ENCODE measurements at regions not wholly inside any gene's neighbourhood (a gene's known extent, or its start where the extent isn't known, plus 50 kb on each side); places are given as distances from the start of the nearest gene placed in this dataset.

DNA sequence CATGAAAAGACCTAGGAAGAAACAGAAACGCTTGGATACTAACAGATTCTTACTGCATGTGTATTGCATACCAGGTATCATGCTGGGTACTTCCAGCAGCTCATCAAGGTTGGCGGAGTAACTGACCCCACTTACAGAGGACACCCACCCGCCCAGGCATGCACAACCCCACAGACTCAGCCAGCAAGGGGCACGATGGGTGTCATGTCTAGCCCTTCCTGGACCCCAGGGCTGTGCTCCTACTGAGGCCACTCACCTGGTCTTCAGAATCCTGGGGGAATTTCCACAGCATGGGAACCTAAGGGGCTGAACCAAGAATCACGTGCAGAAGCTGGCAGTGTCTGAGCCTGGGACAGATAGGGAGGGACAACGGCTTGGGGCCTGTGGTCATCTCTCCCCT, 134.1 kb upstream of the ZNF32 start (continued):
- TF ChIP-seq, protein P1, sequence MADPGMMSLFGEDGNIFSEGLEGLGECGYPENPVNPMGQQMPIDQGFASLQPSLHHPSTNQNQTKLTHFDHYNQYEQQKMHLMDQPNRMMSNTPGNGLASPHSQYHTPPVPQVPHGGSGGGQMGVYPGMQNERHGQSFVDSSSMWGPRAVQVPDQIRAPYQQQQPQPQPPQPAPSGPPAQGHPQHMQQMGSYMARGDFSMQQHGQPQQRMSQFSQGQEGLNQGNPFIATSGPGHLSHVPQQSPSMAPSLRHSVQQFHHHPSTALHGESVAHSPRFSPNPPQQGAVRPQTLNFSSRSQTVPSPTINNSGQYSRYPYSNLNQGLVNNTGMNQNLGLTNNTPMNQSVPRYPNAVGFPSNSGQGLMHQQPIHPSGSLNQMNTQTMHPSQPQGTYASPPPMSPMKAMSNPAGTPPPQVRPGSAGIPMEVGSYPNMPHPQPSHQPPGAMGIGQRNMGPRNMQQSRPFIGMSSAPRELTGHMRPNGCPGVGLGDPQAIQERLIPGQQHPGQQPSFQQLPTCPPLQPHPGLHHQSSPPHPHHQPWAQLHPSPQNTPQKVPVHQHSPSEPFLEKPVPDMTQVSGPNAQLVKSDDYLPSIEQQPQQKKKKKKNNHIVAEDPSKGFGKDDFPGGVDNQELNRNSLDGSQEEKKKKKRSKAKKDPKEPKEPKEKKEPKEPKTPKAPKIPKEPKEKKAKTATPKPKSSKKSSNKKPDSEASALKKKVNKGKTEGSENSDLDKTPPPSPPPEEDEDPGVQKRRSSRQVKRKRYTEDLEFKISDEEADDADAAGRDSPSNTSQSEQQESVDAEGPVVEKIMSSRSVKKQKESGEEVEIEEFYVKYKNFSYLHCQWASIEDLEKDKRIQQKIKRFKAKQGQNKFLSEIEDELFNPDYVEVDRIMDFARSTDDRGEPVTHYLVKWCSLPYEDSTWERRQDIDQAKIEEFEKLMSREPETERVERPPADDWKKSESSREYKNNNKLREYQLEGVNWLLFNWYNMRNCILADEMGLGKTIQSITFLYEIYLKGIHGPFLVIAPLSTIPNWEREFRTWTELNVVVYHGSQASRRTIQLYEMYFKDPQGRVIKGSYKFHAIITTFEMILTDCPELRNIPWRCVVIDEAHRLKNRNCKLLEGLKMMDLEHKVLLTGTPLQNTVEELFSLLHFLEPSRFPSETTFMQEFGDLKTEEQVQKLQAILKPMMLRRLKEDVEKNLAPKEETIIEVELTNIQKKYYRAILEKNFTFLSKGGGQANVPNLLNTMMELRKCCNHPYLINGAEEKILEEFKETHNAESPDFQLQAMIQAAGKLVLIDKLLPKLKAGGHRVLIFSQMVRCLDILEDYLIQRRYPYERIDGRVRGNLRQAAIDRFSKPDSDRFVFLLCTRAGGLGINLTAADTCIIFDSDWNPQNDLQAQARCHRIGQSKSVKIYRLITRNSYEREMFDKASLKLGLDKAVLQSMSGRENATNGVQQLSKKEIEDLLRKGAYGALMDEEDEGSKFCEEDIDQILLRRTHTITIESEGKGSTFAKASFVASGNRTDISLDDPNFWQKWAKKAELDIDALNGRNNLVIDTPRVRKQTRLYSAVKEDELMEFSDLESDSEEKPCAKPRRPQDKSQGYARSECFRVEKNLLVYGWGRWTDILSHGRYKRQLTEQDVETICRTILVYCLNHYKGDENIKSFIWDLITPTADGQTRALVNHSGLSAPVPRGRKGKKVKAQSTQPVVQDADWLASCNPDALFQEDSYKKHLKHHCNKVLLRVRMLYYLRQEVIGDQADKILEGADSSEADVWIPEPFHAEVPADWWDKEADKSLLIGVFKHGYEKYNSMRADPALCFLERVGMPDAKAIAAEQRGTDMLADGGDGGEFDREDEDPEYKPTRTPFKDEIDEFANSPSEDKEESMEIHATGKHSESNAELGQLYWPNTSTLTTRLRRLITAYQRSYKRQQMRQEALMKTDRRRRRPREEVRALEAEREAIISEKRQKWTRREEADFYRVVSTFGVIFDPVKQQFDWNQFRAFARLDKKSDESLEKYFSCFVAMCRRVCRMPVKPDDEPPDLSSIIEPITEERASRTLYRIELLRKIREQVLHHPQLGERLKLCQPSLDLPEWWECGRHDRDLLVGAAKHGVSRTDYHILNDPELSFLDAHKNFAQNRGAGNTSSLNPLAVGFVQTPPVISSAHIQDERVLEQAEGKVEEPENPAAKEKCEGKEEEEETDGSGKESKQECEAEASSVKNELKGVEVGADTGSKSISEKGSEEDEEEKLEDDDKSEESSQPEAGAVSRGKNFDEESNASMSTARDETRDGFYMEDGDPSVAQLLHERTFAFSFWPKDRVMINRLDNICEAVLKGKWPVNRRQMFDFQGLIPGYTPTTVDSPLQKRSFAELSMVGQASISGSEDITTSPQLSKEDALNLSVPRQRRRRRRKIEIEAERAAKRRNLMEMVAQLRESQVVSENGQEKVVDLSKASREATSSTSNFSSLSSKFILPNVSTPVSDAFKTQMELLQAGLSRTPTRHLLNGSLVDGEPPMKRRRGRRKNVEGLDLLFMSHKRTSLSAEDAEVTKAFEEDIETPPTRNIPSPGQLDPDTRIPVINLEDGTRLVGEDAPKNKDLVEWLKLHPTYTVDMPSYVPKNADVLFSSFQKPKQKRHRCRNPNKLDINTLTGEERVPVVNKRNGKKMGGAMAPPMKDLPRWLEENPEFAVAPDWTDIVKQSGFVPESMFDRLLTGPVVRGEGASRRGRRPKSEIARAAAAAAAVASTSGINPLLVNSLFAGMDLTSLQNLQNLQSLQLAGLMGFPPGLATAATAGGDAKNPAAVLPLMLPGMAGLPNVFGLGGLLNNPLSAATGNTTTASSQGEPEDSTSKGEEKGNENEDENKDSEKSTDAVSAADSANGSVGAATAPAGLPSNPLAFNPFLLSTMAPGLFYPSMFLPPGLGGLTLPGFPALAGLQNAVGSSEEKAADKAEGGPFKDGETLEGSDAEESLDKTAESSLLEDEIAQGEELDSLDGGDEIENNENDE (IDR thresholded peaks at IDR 0.05; ENCODE audit: insufficient replicate concordance, low read length) = no peak
- TF ChIP-seq, protein P2, sequence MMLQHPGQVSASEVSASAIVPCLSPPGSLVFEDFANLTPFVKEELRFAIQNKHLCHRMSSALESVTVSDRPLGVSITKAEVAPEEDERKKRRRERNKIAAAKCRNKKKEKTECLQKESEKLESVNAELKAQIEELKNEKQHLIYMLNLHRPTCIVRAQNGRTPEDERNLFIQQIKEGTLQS (IDR thresholded peaks at IDR 0.05; ENCODE audit: insufficient read depth, low read depth, low read length) = no peak
- TF ChIP-seq BCL11A (IDR thresholded peaks at IDR 0.05; ENCODE audit: low read depth in 2 of 2, low read length in 2 of 2) (no peak), HDAC2 (IDR thresholded peaks at IDR 0.05; ENCODE audit: borderline replicate concordance in 1 of 2, low read depth in 2 of 2, low read length in 2 of 2) (no peak), CBX5 (IDR thresholded peaks at IDR 0.05; ENCODE audit: low read depth, low read length) (no peak), TAF7 (optimal IDR thresholded peaks at IDR 0.05; ENCODE audit: borderline replicate concordance, low read depth, low read length) (no peak), ZNF274 (IDR thresholded peaks at IDR 0.05; ENCODE audit: borderline replicate concordance, extremely low read depth, low read length) (no peak), PHF8 (conservative IDR thresholded peaks at IDR 0.05; ENCODE audit: low read depth, low read length) (no peak), BRCA1 (IDR thresholded peaks at IDR 0.05; ENCODE audit: low read depth, low read length) (no peak), RFX5 (IDR thresholded peaks at IDR 0.05; ENCODE audit: borderline replicate concordance, low read depth, low read length) (no peak), GTF2F1 (IDR thresholded peaks at IDR 0.05; ENCODE audit: borderline replicate concordance, low read depth, low read length) (no peak)

All from H1 (cell line).